Embryonic facial prominence (tissue), 1 donor: ENCODE measurements at regions not wholly inside any gene's neighbourhood (a gene's known extent, or its start where the extent isn't known, plus 50 kb on each side); places are given as distances from the start of the nearest gene placed in this dataset.

ENCODE experiments used
- DNase-seq: peaks from one replicate; pipeline ENCODE4 v3.0.0-alpha.2; 2016; ENCODE audit errors: extremely low spot score

DNA sequence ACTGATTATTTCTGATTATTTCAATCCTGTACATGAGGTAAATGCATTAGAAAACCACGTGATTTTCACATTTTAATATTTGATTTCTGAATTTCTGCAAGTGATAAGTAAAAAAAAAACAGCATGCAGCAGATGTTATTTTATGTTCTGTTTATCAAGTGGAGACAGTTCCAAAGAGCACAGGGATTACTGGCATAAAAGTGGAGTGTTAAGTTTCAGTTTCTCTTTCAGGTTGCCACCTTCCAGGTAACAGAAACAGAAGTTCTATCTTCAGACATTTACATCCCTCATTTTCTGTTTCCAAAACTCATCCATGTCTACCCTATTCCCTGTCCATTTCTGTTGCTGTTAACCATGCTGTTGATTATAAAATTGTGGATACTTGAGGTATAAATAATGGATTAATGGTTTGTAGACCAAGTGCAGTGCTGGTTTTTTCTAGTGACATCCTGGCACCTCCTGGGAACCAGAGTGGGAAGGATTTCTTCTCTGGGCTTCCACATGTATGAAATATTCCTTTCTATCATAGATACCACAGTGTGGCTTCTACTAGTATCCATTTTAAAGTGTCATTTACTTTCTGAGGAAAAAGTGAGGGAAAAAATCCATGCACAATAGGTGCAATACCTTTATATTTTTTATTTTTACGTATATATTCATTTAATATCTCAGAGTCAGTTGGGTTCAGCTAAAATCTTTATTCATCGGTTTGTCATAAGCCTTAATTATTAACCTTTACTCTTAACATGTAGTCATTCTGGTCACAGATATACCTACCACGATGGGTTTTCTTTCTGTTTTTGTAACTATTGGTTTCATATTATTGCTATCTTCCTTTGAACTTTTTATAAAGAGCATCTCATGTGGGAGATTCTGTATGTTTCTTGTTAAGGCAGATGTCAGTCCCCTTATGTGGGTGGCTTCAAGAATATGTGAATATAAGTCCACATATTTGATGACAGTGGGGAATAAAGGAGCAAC, 1010.0 kb downstream of the SQOR start:
- DNase-seq: no peak

DNA sequence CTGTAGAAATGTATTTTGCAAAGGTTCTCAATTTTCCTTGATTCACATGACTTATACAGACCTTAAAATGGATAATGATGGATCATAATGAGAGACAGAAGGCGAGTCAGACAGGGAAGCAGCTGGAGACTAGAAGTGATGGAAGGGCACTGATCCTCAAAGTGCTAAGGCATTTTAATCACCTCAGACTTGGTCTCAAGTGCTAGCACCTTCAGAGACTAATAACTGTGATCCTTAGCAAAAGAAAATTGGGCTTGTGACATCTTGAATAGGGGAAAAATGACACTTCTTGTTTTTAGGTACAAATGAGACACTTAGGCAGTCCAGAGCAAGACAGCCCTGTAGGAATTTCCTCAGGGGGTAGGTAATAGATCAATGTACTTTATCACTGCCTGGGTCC, 1011.7 kb downstream of the SQOR start:
- no peak for DNase-seq

DNA sequence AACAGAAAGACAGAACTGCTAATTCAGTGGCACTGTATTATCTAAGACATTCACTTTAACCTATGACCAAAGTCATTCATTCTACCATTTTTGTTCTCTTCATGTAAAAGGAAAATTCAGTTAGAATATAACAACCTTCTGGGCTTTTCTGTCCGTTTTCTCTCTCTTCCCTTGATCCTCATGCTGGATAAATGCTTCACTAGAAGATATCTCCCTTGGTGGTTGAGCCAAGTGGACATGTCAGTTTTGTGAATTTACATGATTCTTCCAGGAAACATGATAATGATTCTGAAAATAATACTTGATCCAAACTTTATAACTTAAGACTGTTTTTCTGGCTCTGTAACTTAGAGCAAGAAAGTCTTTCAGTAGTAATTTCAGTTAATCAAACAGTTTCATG, 1012.2 kb downstream of the SQOR start:
- no peak for DNase-seq

DNA sequence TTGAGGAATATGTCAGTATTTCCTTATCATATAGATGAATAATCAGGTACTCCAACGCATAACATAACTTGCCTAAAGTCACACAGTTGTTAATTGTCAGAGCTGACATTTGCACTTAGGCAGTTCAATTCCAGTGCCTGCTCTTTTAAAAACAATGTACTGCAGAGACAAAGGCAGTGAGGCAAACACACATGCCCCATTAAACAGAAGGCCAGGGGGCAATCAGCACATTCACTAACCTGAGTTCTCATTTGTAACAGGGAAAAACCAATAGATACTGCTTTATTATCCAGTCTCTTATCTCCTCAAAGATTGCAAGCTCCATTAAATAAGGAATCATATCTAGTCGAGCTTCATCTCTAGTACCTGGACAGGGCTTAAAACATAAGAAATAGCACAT, 1017.4 kb downstream of the SQOR start:
- no peak for DNase-seq

DNA sequence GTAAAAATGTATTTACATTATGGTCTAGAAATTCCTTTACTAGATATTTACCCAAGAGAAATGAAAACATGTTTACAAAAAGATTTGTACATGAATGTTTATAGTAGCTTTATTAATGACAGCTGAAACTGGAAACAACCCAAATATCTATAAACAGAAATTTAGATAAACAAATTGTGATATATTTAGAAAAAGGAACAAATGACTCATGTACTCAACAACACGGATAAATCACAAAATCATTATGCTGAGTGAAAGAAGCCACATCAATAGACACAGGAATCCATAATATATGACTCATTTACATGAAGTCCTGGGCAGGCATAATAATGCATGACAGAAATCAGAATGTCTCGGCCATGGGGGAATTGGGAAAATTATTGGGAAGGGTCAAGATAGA, 1020.2 kb downstream of the SQOR start:
- no peak for DNase-seq

DNA sequence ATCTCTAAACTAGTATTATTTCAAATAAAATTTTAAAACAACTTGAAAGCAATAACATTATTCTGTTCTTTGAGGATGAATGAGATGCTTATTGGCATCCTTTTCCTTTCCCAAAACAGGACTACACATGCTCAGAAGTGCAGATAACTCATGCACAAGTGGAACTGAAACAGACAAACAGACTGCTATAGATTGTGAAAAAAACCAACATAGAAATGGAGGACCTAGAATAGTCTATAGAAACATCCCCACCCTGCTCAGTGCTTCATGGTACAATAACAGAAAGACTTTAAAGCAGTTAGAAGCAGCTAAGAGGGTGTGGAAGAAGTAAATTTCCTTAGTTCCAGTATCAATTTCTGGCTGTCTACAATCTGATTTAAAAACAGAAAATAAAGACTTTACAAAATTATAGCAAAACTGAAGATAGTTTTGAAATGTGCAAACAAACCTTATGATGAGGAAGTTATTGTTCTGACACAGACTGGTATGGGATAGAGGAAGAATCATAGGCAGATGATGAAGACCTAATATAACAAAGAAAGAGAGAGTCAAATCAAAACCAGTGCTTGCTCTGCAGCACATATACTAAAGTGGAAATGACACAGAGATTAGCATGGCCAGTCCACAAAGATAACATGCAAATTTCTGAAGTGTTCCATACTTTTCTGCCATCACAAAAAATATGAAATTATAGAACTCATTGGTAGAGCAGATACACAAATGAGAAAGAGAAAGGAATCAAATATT, 1025.4 kb downstream of the SQOR start:
- no peak for DNase-seq

DNA sequence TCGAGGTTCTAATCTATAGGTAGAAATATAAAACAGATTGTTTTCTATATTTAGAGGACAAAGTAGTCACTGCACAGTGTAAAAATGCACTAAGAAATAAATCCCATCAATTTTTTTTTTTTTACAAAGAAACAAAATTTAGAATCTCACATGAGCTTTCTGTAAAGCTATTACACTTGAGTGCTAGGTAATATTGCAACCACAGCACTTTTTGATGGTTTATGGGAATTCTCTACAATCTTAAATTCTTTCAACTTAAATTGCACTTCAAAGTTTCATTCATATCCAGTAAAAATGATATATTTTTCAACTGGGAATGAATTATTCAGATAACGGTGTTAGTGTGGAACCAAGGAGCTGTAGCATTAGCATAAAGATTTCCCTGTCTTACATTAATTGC, 1035.4 kb downstream of the SQOR start:
- DNase-seq: no peak

DNA sequence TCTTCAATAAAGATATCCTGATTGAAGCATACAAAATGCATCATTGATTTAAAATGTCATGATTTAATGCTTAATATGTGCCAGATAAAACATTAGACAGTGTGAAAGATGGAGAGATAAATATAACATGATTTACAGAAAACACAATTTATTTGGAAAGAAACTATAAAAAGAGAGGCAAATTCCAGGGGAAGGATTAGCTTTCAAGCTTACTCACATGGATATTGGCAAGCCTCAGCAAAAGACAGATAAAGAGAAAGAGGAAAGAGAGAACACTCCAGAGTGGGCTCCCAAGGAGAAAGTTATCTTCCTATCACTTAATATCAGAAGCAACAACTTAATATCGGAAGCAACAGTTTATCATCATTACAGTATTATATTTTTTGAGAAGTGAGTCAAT, 1036.5 kb downstream of the SQOR start:
- DNase-seq: no peak

DNA sequence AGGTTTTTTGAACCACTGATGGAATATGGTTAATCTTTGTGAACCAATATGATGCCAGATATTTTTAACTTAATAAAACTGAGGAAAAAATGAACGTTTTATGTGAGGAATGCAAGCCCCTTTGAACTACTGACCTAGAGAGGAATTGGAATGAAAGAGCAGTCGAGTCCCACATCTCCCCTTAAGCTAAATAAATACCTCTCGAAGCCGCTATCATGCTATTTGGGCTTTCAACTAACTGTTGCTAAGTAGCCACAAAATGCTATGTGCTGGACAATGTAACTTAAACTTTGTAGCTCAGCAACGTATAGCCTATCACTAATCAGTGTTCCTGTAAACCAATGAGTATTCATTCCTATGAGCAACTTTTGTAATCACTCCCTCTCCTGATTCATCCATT, 1037.2 kb downstream of the SQOR start:
- DNase-seq: no peak

DNA sequence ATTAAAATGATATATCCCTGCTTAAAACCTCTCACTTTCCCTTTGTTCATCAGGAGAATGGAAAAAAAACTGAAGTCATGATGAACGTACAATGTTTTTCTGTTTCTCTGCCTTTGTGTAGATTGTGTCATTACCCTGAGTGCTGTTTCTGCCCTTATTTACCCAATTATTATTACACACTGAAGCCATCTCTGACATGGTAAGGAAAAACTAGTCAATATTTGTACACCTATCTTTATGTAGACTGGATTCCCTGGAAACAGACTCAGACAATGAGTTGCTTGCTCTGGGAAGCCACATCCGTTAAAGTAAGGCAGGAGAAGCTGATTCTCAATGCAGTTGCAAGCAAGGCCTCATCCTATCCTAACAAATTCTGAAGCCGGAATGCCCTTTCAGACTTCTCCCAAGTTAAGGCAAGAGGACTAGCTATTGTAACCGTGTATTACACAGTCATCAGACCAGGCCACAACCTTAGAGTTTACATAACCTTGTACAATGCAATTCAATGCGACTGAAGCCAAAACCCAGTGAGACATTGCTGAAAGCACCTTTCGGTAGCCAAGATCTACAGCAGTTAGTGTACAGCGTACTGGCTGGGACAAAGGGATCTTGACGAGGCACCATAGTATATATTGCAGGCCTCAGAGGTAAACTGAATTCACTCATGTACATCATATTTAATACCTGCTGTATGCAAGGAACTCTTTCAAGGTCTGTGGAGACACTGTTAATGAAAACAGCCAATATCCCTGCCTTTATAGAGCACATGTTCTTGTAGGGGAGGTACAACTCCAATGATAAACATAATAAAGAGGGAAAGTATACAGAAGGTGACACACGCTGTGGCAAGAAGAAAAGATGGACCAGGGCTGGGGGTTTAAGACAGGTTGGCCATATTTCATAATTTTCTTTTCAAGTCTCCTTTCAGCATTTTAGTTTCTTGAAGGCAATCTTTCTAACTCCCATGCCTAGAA, 1040.8 kb upstream of the SEMA6D start:
- no peak for DNase-seq

DNA sequence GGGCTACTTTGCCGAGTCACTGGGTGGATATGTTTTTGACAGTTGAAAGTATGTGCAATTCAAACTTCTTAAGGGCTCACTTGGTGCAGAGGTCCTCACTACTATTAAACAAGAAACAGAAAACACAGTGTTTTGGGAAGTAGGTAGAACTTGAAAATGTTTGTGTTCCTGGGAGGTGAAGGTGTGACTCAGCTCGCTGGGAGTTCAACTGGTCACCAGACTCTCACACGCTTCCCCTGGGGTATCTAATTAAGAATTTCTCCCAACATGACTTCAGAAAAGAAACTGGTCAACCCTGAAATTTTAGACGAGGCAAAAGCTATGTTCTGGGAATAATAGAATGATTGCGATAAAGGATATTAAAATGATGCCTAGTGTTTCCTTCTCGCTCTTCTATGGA, 1039.8 kb upstream of the SEMA6D start:
- no peak for DNase-seq

DNA sequence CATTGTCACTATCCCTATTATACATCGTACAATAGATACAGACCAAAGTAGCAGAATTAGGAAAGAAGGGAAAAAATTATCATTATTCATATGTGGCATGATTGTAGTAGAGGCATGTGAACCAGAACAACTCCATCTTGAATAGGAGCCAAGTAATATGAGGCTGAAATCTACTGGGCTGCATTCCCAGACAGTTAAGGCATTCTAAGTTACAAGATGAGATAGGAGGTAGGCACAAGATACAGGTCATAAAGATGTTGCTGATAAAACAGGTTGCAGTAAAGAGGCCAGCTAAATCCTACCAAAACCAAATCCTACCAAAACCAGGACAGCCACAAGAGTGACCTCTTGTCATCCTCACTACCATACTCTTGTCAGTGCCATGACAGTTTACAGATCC, 1035.4 kb upstream of the SEMA6D start:
- DNase-seq: no peak

DNA sequence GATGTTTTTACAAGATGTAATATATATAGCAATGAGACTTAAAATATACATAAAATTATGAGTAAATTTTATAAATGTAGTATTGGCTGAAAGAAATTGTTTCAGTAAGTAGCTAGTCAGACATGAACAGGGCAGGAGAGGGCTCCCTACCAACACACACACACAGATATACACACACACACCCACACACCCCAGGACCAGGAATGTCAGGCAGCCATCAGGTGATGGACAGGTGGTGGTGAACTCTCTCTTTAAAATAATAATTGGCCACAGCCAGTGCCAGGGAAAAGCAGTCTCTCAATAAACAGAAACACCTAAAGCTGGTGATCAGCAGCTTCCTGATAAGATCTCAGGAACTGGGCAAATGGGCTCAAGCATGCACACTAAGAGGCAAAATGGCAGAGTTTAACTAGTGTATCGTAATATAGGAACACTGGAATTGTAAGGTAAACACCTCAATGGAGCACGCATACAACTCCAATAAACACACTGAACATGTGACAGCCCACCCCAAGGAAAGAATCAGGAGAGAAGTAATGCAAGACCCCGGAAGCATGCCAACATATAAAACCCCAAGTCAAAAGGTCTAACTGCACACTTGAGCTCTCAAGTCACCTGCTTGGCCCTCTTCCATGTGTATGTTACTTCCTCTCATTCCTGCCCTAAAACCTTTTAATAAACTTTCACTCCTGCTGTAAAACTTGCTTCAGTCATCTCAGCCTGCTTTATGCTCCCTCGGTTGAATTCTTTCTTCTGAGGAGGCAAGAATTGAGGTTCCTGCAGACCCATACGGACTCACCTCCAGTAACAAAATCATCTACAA, 1034.1 kb upstream of the SEMA6D start:
- no peak for DNase-seq

DNA sequence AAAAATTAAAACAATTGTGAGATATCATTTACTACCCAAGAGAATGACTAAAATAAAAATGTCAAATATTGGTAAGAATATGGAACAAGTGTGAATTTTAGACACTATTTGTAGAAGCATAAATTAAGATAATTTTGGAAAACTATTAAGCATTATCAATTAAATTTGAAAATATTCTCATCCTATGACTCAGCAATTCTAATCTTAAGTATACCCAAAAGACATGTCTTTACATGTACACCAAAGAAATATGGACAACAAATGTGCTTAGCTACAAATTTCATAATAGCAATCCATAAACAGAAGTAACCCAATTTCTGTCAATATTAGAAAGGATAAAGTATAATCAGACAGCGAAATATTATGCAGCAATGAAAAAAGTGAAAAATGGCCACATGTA, 1032.2 kb upstream of the SEMA6D start:
- DNase-seq: no peak

DNA sequence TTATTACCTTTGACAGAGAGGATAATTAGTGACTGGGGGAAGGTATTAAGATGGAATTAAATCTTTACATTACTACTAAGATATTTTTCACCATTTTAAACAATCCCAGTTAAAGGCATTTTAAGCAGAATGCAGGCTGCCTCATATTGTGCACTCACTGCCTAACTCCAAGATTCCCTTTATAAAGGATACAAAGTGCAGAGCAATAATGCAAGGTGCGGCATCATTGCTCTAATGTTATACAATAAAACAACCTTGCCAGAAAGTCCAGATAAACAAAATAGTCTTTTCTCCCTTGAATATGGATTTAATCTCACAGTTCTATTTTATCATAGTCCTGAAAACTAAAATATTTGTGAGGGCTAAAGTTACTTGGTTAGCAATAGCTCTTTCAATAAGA, 1031.6 kb upstream of the SEMA6D start:
- DNase-seq: no peak

DNA sequence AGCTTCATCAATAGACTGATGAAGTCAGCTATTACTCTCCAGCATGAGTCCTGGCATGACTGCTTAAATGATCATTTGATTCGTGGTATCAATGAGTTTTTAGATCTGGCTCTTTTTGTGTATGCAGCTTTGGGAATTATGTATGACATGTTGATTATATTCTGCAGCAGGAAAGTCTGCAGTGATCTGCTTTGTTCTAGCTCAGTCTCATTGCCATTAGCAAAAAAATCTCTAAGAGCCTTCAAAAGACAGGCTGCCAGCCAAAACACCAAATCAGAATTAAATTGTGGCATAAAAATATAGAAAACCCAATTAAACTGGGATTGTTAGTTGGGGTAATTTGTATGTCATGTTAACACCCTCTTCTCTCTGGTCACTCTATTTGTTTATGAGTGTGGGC, 1021.0 kb upstream of the SEMA6D start:
- DNase-seq: no peak

DNA sequence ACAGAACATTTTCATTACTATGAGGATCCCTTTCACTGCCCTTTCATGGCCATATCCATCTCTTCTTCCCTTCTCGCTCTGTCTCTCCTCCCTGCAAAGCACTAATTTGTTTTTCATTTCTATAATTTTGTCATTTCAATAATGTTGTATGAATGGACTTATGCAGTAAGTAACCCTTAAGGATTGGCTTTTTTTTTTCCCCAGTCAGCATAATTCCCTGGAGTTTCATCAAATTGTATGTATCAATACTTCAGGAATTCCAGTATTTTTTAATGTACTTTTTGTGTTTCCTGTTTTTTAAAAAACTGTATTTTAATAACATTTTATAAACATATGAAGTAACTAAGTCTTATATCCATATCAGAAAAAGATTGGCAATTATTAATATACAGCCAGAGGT, 1016.0 kb upstream of the SEMA6D start:
- DNase-seq: no peak

DNA sequence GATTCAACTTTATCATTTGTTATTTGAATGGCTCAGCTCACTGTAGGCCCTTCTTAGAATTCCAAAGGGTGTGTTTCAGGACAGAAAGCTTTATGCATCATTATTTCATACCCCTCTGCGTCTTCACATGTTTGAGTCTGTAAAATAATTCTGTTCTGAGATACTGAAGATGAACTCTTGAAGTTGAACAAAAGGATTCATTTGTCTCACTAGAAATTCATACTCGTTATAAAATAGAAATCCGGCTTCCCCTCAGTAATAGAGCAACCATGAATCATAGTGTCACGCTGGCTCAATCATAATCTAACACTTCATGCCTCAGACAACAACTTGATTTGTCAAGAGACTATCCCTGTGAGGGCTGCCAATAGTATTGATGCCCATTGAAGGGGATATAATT, 1015.4 kb upstream of the SEMA6D start:
- DNase-seq: no peak

DNA sequence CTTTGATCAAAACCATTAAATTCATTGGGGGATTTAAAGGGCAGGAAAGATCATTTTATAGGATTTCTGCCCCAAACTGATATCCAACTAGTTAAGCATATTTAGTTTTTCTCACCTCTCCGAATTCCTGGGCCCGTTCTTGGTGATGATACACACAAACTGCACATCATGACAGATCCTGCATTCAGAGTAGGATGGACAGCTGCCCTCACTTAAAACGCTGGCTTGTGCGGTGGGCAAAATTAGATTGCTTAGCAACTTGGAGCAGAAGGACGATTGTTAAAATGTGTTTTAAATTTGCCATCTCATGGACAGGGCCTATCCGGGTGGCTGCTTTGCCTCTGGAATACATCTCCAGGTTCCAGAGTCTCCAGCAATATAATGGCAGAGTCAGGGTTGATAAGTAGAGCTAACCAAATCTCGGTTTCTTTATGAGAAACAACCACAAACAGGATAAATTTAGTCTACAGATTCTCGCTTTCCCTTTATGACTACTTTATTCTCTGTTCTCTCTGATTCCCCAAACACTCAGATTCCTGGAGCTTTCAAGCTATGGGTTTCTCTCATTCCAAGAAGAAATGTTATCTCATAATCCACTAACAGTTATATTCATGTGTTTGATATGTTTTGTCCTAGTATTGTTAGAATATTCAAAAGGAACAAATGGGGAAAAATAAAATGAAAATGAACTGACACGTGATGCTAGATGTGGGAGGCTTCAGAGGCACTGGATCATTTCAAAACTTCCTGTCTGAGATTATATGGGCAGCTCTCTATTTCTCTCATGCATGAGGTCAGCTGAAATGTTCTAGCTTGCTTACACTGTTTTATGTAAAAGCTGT, 1014.1 kb upstream of the SEMA6D start:
- DNase-seq: no peak
